B cell (primary cell): ENCODE measurements at regions not wholly inside any gene's neighbourhood (a gene's known extent, or its start where the extent isn't known, plus 50 kb on each side); places are given as distances from the start of the nearest gene placed in this dataset.

Source experiments
- ATAC-seq: fragments of 200-7000 bp; cut with Tn5 transposase; one replicate; pipeline ENCODE4 v1.10.0; 2021; ENCODE audit warnings: low read depth, mild to moderate bottlenecking, moderate number of reproducible peaks, moderate library complexity
- CTCF ChIA-PET: fragments of 350-600 bp; sonication (Branson Sonifier 250); formaldehyde crosslinking; loops from one replicate; lab custom pipeline; 2021; ENCODE audit warnings: antibody characterized with exemption, inconsistent platforms; lab: Charles Lee
- POLR2A ChIA-PET: fragments of 350-600 bp; sonication (Branson Sonifier 250); formaldehyde crosslinking; loops from one replicate; lab custom pipeline; 2021; ENCODE audit warnings: antibody characterized with exemption; lab: Charles Lee
- DNase-seq: peaks from one replicate; pipeline ENCODE4 v3.0.0; 2013
- H2AFZ ChIP-seq: 2 replicates; pipeline ENCODE4 v1.6.1; 2012; ENCODE audit warnings: mild to moderate bottlenecking, low read depth, low read length; ENCODE audit not compliant: insufficient read depth, poor library complexity, severe bottlenecking
- H3K27ac ChIP-seq, 2 donors: 1 replicate in 1 of 2; 2 replicates in 1 of 2; pipeline ENCODE4 v1.5.1; 2012 to 2013; ENCODE audit warnings: low read length in 2 of 2, mild to moderate bottlenecking in 2 of 2, moderate library complexity in 1 of 2
- H3K27me3 ChIP-seq, 4 experiments: fragments of 200-600 bp in 1 of 4; sonication (generic) in 1 of 4; replicated peaks in 1 of 4; 1 replicate in 2 of 4; 2 replicates in 2 of 4; pipeline versions ENCODE4 v1.6.1 to v1.7.0; 2013 to 2016; ENCODE audit warnings: low read length in 3 of 4, mild to moderate bottlenecking in 2 of 4, mixed read lengths in 1 of 4, moderate library complexity in 1 of 4; ENCODE audit not compliant: insufficient read depth in 4 of 4, control insufficient read depth in 3 of 4; ENCODE audit errors: control extremely low read depth in 1 of 4
- H3K36me3 ChIP-seq, 2 experiments: replicated peaks in 1 of 2; 1 replicate in 1 of 2; 2 replicates in 1 of 2; pipeline versions ENCODE4 v1.6.1 to v1.7.1; 2013; ENCODE audit warnings: low read length in 1 of 2; ENCODE audit not compliant: insufficient read depth in 2 of 2, control insufficient read depth in 1 of 2; ENCODE audit errors: control extremely low read depth in 1 of 2, extremely low read depth in 1 of 2
- H3K4me1 ChIP-seq, 2 donors: fragments of 200-600 bp in 1 of 2; sonication (generic) in 1 of 2; 1 replicate in 1 of 2; 2 replicates in 1 of 2; pipeline versions ENCODE4 v1.5.1 to v1.6.1; 2013 to 2017; ENCODE audit warnings: low read length in 2 of 2; ENCODE audit not compliant: control insufficient read depth in 2 of 2, insufficient read depth in 2 of 2
- H3K4me2 ChIP-seq: replicated peaks from 2 replicates; pipeline ENCODE3; 2012; ENCODE audit warnings: mild to moderate bottlenecking, low read depth, low read length; ENCODE audit not compliant: poor library complexity, severe bottlenecking
- H3K4me3 ChIP-seq, 5 experiments: fragments of 200-600 bp in 1 of 5; sonication (generic) in 1 of 5; 1 replicate in 3 of 5; 2 replicates in 2 of 5; pipeline versions ENCODE4 v1.5.1 to v1.7.0; 2011 to 2016; ENCODE audit warnings: low read length in 4 of 5, mild to moderate bottlenecking in 4 of 5, low read depth in 2 of 5, control low read depth in 1 of 5, moderate library complexity in 1 of 5; ENCODE audit not compliant: insufficient read depth in 1 of 5; ENCODE audit errors: control extremely low read depth in 1 of 5, extremely low read depth in 1 of 5
- H3K79me2 ChIP-seq: fragments of 200-600 bp; sonication (generic); one replicate; pipeline ENCODE4 v1.6.0; 2016; ENCODE audit warnings: low read length; ENCODE audit not compliant: control insufficient read depth, insufficient read depth
- H3K9ac ChIP-seq: fragments of 200-600 bp; sonication (generic); 2 replicates; pipeline ENCODE4 v1.6.1; 2017; ENCODE audit warnings: mild to moderate bottlenecking, low read length, moderate library complexity
- H3K9me3 ChIP-seq, 3 donors: one replicate each; pipeline versions ENCODE4 v1.6.1 to v1.7.1; 2013; ENCODE audit warnings: low read length in 2 of 3; ENCODE audit not compliant: control insufficient read depth in 2 of 3, insufficient read depth in 1 of 3; ENCODE audit errors: control extremely low read depth in 1 of 3
- H4K20me1 ChIP-seq: 2 replicates; pipeline ENCODE4 v1.6.0; 2012; ENCODE audit warnings: mild to moderate bottlenecking, low read length; ENCODE audit not compliant: insufficient read depth, control insufficient read depth, poor library complexity, severe bottlenecking
- H3K27ac Mint-ChIP-seq: one replicate; pipeline ENCODE4 v1.8.0; 2021; ENCODE audit warnings: mixed read lengths
- H3K27me3 Mint-ChIP-seq: one replicate; pipeline ENCODE4 v1.8.0; 2021; ENCODE audit warnings: mixed read lengths
- H3K4me1 Mint-ChIP-seq: one replicate; pipeline ENCODE4 v1.8.0; 2021; ENCODE audit warnings: mixed read lengths
- H3K4me3 Mint-ChIP-seq: one replicate; pipeline ENCODE4 v1.8.0; 2021; ENCODE audit warnings: mixed read lengths
- H3K9me3 Mint-ChIP-seq: one replicate; pipeline ENCODE4 v1.8.0; 2022; ENCODE audit warnings: mixed read lengths; ENCODE audit not compliant: insufficient read depth
- EZH2 ChIP-seq: IDR thresholded peaks from 2 replicates; pipeline ENCODE4 v1.6.1; 2012; ENCODE audit warnings: borderline replicate concordance, low read depth, mild to moderate bottlenecking, moderate library complexity, low read length; ENCODE audit not compliant: insufficient read depth, poor library complexity, severe bottlenecking
- WGBS: methylation state at CpG from one replicate; pipeline ENCODE4 v1.1.5; 2013; ENCODE audit warnings: missing lambda C conversion rate; ENCODE audit not compliant: insufficient coverage; 5-methylcytosine and 5-hydroxymethylcytosine counted together
- intact Hi-C: fragments of 100-400 bp; cut with micrococcal nuclease; formaldehyde crosslinking; loops from one replicate; pipeline ENCODE4 v1.10.0; 2022
- TF ChIP-seq, protein P1 (sequence below): fragments of 200-600 bp; IDR thresholded peaks from one replicate; pipeline ENCODE4 v1.8.0; 2022; ENCODE audit warnings: antibody characterized with exemption, mild to moderate bottlenecking

DNA sequence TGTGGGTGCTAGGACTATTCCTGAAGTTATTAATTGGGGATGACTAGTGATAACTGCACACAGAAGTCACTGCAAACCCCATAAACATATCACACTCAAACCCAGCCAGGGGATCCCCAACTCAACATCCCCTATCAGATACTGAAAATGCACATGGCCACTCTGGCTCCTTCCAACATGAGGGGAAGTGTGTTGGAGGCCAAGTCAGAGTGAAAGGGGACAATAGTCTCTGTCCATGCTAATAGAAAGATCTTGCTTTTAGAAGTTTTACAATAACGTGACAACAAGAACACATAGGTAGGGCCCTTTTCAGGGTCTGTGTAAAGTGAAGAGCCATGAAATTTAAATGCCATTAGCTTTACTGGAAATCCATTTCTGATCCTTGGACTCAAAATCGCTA is 98.8 kb upstream of the SEMA6A start:
- Histone ChIP-seq H3K27ac (no peak overlapping the region), H3K27me3 (no peaks in the 10 kb centered on the region), H3K9ac (no peak overlapping the region), H3K9me3 (no peaks in the 10 kb centered on the region), H3K36me3 (no peaks in the 10 kb centered on the region), H3K4me3 (no peak overlapping the region), H4K20me1 (no peaks in the 10 kb centered on the region), H3K4me1 (no peaks in the 10 kb centered on the region), H3K4me2 (no peak overlapping the region), H2AFZ (no peak overlapping the region), H3K79me2 (no peaks in the 10 kb centered on the region)
- Mint-ChIP-seq H3K4me3 (no peak overlapping the region), H3K4me1 (peaks cover 2% of the 10 kb centered on the region), H3K9me3 (peaks cover 3% of the 10 kb centered on the region), H3K27me3 (peaks cover 5% of the 10 kb centered on the region), H3K27ac (no peak overlapping the region)
- no peak for TF ChIP-seq EZH2
- TF ChIP-seq, protein P1, sequence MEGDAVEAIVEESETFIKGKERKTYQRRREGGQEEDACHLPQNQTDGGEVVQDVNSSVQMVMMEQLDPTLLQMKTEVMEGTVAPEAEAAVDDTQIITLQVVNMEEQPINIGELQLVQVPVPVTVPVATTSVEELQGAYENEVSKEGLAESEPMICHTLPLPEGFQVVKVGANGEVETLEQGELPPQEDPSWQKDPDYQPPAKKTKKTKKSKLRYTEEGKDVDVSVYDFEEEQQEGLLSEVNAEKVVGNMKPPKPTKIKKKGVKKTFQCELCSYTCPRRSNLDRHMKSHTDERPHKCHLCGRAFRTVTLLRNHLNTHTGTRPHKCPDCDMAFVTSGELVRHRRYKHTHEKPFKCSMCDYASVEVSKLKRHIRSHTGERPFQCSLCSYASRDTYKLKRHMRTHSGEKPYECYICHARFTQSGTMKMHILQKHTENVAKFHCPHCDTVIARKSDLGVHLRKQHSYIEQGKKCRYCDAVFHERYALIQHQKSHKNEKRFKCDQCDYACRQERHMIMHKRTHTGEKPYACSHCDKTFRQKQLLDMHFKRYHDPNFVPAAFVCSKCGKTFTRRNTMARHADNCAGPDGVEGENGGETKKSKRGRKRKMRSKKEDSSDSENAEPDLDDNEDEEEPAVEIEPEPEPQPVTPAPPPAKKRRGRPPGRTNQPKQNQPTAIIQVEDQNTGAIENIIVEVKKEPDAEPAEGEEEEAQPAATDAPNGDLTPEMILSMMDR, result no peak
- ATAC-seq (no peak), DNase-seq (no peak)
- CTCF ChIA-PET, result no interaction called here
- 90% methylated on average over 2 of the region's 2 CpGs for WGBS
- intact Hi-C loops, result no loop called here
- POLR2A ChIA-PET, result no interaction called here

DNA sequence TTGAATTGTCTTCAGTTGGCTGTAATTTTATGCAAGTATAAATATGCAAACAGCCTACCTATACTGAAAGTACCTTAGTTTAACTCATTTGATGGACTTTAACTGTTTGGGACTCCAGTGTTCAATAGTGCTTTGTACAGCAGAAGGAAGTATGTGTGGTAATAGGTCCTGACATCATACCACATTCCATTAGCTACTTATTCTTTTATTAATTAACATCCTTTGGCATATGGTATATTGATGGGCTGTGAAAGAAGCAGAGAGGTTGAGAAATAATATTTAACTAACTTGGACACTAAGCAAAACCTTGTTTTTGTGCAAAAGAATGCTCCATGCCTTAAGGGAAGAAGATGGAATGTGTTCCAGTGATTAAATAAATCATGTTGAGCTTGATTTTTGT is 97.6 kb upstream of the SEMA6A start:
- H3K27me3 Mint-ChIP-seq, result peaks cover 5% of the 10 kb centered on the region

More for the DNA sequence above, 97.6 kb upstream of the SEMA6A start:
- H3K9ac ChIP-seq, result no peak overlapping the region
- H3K27me3 ChIP-seq, result no peaks in the 10 kb centered on the region
- Mint-ChIP-seq H3K4me1 (peaks cover 2% of the 10 kb centered on the region), H3K27ac (no peak overlapping the region), H3K4me3 (no peak overlapping the region), H3K9me3 (peaks cover 3% of the 10 kb centered on the region)
- H3K4me3 ChIP-seq, result no peak overlapping the region
- H3K36me3 ChIP-seq, result no peaks in the 10 kb centered on the region
- H4K20me1 ChIP-seq, result no peaks in the 10 kb centered on the region
- no peak overlapping the region for H2AFZ ChIP-seq
- no peak for ATAC-seq
- ChIA-PET CTCF (no interaction called here), POLR2A (no interaction called here)
- no peak for DNase-seq
- H3K27ac ChIP-seq, result no peak overlapping the region
- intact Hi-C loops, result no loop called here
- no peak overlapping the region for H3K4me2 ChIP-seq
- no peaks in the 10 kb centered on the region for H3K79me2 ChIP-seq
- H3K4me1 ChIP-seq, result no peaks in the 10 kb centered on the region
- TF ChIP-seq, protein P1, result no peak
- TF ChIP-seq EZH2, result no peak
- no peaks in the 10 kb centered on the region for H3K9me3 ChIP-seq
